ENCODE measurements at regions not wholly inside any gene's neighbourhood (a gene's known extent, or its start where the extent isn't known, plus 50 kb on each side); places are given as distances from the start of the nearest gene placed in this dataset.

DNA sequence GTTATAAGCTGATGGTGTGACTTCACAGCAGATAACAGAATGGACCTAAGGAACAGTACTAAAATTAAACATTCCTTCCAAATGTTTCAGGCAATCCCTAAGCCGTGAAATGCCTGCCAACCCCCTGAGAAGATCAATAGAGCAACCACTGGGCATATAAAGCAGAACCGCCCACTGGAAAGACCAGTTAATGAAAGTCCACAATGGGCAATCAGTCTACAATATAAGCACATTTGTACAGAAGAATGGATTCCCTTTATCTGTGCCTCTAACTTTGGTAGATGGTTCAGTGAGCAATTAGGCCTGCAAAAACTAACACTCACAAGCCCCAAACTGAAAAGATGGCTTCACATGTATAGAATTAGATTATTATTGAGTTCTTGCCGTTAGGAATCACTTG is 286.6 kb downstream of the UBE3D start:
- TF ChIP-seq, protein P1, sequence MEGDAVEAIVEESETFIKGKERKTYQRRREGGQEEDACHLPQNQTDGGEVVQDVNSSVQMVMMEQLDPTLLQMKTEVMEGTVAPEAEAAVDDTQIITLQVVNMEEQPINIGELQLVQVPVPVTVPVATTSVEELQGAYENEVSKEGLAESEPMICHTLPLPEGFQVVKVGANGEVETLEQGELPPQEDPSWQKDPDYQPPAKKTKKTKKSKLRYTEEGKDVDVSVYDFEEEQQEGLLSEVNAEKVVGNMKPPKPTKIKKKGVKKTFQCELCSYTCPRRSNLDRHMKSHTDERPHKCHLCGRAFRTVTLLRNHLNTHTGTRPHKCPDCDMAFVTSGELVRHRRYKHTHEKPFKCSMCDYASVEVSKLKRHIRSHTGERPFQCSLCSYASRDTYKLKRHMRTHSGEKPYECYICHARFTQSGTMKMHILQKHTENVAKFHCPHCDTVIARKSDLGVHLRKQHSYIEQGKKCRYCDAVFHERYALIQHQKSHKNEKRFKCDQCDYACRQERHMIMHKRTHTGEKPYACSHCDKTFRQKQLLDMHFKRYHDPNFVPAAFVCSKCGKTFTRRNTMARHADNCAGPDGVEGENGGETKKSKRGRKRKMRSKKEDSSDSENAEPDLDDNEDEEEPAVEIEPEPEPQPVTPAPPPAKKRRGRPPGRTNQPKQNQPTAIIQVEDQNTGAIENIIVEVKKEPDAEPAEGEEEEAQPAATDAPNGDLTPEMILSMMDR (conservative IDR thresholded peaks at IDR 0.05; ENCODE audit: low read length): no peak
- no peak for TF ChIP-seq EZH2phosphoT487 (IDR thresholded peaks at IDR 0.05; ENCODE audit: borderline replicate concordance, low read depth, low read length)
